ENCODE measurements at regions not wholly inside any gene's neighbourhood (a gene's known extent, or its start where the extent isn't known, plus 50 kb on each side); places are given as distances from the start of the nearest gene placed in this dataset.

DNA sequence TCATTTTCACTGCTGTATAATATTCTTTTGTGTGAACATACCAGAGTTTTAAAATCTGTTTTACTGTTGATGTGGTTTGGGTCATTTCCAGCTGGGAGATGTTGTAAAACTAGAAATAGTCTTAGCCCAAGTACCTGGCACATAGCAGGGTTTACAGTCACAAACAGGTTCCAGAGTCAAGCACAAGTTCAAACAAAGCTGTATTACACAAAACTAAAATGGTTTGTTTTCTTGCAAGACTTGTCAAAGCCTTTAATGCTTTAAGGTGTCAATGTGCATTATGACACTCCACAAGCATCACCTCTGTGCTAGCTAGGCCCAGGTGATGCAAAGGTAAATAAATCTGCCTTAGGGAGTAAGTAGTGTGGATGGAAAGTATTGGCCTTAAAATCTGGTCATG lies 379.1 kb downstream of the MN1 start:
- Histone ChIP-seq H3K4me1 (ENCODE audit: insufficient read depth) (peaks cover 9% of the 10 kb centered on the region), H3K4me3 (no peak overlapping the region), H3K9me3 (no peaks in the 10 kb centered on the region), H3K27me3 (no peaks in the 10 kb centered on the region), H3K36me3 (no peaks in the 10 kb centered on the region), H3K27ac (no peak overlapping the region)
- intact Hi-C loops (cut with DNase I), result no loop called here
- DNase-seq, result no peak
- TF ChIP-seq, protein P1, sequence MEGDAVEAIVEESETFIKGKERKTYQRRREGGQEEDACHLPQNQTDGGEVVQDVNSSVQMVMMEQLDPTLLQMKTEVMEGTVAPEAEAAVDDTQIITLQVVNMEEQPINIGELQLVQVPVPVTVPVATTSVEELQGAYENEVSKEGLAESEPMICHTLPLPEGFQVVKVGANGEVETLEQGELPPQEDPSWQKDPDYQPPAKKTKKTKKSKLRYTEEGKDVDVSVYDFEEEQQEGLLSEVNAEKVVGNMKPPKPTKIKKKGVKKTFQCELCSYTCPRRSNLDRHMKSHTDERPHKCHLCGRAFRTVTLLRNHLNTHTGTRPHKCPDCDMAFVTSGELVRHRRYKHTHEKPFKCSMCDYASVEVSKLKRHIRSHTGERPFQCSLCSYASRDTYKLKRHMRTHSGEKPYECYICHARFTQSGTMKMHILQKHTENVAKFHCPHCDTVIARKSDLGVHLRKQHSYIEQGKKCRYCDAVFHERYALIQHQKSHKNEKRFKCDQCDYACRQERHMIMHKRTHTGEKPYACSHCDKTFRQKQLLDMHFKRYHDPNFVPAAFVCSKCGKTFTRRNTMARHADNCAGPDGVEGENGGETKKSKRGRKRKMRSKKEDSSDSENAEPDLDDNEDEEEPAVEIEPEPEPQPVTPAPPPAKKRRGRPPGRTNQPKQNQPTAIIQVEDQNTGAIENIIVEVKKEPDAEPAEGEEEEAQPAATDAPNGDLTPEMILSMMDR (IDR thresholded peaks at IDR 0.05), result no peak
- TF ChIP-seq POLR2A (IDR thresholded peaks at IDR 0.05), result no peak
- TF ChIP-seq EP300 (IDR thresholded peaks at IDR 0.05), result no peak

DNA sequence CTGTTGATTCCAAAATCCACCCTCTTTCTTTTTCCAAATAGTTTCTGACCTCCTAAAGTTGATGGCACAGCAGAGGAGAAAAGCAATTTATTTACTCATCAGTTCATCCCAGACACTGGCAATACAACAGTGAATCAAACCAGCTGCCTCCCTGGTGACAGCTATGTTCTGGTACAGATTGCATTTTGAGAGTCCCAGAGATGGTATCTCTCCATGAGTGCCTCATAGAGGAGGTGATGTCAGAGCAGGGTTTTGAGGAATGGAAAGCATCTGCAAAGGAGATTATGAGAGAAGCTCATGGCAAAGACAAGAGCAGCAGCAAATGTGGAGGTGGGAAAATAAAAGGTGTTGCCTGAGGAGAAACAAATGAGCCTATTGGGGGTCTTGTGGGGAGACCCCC lies 377.2 kb downstream of the MN1 start:
- intact Hi-C loops (cut with DNase I), result no loop called here
- H3K4me1 ChIP-seq (ENCODE audit: insufficient read depth), result peaks cover 9% of the 10 kb centered on the region
- H3K9me3 ChIP-seq, result no peaks in the 10 kb centered on the region
- no peak overlapping the region for H3K4me3 ChIP-seq
- no peak for TF ChIP-seq POLR2A (IDR thresholded peaks at IDR 0.05)
- TF ChIP-seq EP300 (IDR thresholded peaks at IDR 0.05), result no peak
- TF ChIP-seq, protein P1 (IDR thresholded peaks at IDR 0.05), result no peak
- no peaks in the 10 kb centered on the region for H3K27me3 ChIP-seq
- no peaks in the 10 kb centered on the region for H3K36me3 ChIP-seq
- no peak for DNase-seq
- no peak overlapping the region for H3K27ac ChIP-seq

DNA sequence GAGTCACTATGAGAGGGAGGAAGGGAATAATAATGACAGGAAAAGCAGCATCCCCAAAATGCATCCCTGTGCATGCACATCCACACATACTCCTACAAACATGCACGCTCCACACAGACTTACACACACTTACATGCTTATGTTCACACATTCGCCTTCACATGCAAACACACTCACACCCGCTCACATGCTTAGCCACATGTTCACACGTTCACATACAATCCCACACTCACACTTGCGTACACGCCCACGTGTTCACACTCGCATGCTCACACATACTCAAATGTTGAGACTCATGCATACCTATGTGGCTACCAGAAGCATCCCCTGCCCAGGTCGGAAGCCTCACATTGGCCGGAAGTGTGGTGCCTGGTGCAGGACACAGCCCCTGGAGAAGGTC lies 372.1 kb downstream of the MN1 start:
- no peak for DNase-seq
- Histone ChIP-seq H3K36me3 (no peaks in the 10 kb centered on the region), H3K27me3 (no peaks in the 10 kb centered on the region), H3K9me3 (no peaks in the 10 kb centered on the region), H3K27ac (no peak overlapping the region), H3K4me1 (ENCODE audit: insufficient read depth) (no peaks in the 10 kb centered on the region), H3K4me3 (no peak overlapping the region)
- TF ChIP-seq, protein P1 (IDR thresholded peaks at IDR 0.05), result no peak
- no peak for TF ChIP-seq POLR2A (IDR thresholded peaks at IDR 0.05)
- TF ChIP-seq EP300 (IDR thresholded peaks at IDR 0.05), result no peak
- 90 to 92% (median 91%) methylated on average over 10 of the region's 10 CpGs for WGBS, 3 donors
- intact Hi-C loops (cut with DNase I), result no loop called here

DNA sequence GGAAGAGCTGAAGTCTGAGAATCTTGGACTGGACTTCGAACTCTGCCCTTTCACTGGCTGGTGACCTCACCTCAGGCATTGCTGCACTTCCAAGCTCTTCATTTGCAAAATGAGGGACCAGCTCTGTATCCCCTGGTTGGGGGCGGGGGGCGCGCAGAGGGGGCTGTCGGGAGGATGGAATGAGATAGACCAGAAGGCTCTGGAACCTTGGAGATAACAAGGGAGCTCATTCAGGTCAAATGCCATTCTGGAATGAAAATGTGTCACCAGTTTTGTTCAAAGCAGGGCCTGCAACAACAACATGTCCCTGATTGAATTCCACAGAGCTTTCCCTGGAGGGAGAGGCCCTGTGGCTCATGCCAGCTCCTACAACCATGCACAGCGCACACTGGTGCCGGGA lies 370.5 kb downstream of the MN1 start:
- no peak for DNase-seq
- Histone ChIP-seq H3K4me3 (no peak overlapping the region), H3K9me3 (no peaks in the 10 kb centered on the region), H3K27ac (no peak overlapping the region), H3K4me1 (ENCODE audit: insufficient read depth) (peaks cover 5% of the 10 kb centered on the region), H3K36me3 (no peaks in the 10 kb centered on the region), H3K27me3 (no peaks in the 10 kb centered on the region)
- intact Hi-C loops (cut with DNase I), result no loop called here
- TF ChIP-seq, protein P1 (IDR thresholded peaks at IDR 0.05), result no peak
- no peak for TF ChIP-seq POLR2A (IDR thresholded peaks at IDR 0.05)
- 69 to 86% (median 81%) methylated on average over 7 of the region's 7 CpGs for WGBS, 3 donors

- no peaks in the 10 kb centered on the region for H3K27me3 ChIP-seq
- H3K4me3 ChIP-seq, result no peak overlapping the region
- 78 to 83% (median 83%) methylated on average over 4 of the region's 4 CpGs for WGBS, 3 donors
- TF ChIP-seq EP300 (IDR thresholded peaks at IDR 0.05) (no peak), POLR2A (IDR thresholded peaks at IDR 0.05) (no peak)
- TF ChIP-seq, protein P1 (IDR thresholded peaks at IDR 0.05), result no peak
- DNase-seq, result no peak
- peaks cover 5% of the 10 kb centered on the region for H3K4me1 ChIP-seq (ENCODE audit: insufficient read depth)
- H3K9me3 ChIP-seq, result no peaks in the 10 kb centered on the region
- intact Hi-C loops (cut with DNase I), result no loop called here
- no peak overlapping the region for H3K27ac ChIP-seq
- no peaks in the 10 kb centered on the region for H3K36me3 ChIP-seq
Observed at GRCh38 chr22:27431896-27432295, 369.7 kb downstream of the MN1 start.
